GM13977 (cell line): ENCODE measurements at regions not wholly inside any gene's neighbourhood (a gene's known extent, or its start where the extent isn't known, plus 50 kb on each side); places are given as distances from the start of the nearest gene placed in this dataset.

Experiments
- DNase-seq: peaks from one replicate; pipeline ENCODE4 v3.0.0; 2012; ENCODE audit warnings: low spot score
- CTCF ChIP-seq: IDR thresholded peaks from 2 replicates; pipeline ENCODE4 v1.5.1; 2012; ENCODE audit warnings: mild to moderate bottlenecking, control low read depth; ENCODE audit not compliant: insufficient read depth; ENCODE audit errors: extremely low read depth, missing control alignments
- in situ Hi-C: fragments of 300-500 bp; cut with MboI; formaldehyde crosslinking; loops from one replicate; pipeline ENCODE4 v1.12.0; 2022; ENCODE audit warnings: low sequenced_read_pairs, low pct_unique_long_range_greater_than_20kb, mixed read lengths, inconsistent platforms; ENCODE audit not compliant: unreplicated experiment

GRCh38 chr12:92511786-92512185 lies 191.0 kb upstream of the PLEKHG7 start:
- TF ChIP-seq CTCF, result no peak
- DNase-seq, result no peak
- in situ Hi-C loops, result no loop called here

- no peak for DNase-seq
- TF ChIP-seq CTCF, result no peak
- in situ Hi-C loops, result loop anchor here (10.0 kb wide), 1 partner anchor 56 kb away; no protein-coding TSS in a partner anchor
These were observed 193.5 kb upstream of the PLEKHG7 start for GRCh38 chr12:92509156-92509738.

- TF ChIP-seq CTCF, result no peak
- no peak for DNase-seq
- in situ Hi-C loops, result loop anchor here (10.0 kb wide), 1 partner anchor 58 kb away; no protein-coding TSS in a partner anchor
These were observed 195.9 kb upstream of the PLEKHG7 start for GRCh38 chr12:92506891-92507290.

GRCh38 chr12:92506460-92506859 lies 196.3 kb upstream of the PLEKHG7 start:
- in situ Hi-C loops, result loop anchor here (10.0 kb wide), 1 partner anchor 58 kb away; no protein-coding TSS in a partner anchor
- no peak for TF ChIP-seq CTCF
- DNase-seq, result no peak

- in situ Hi-C loops, result loop anchor here (10.0 kb wide), 1 partner anchor 59 kb away; no protein-coding TSS in a partner anchor
- DNase-seq, result no peak
- TF ChIP-seq CTCF, result no peak
These were observed 197.2 kb upstream of the PLEKHG7 start for GRCh38 chr12:92505254-92506231.

GRCh38 chr12:92504594-92504981 lies 198.2 kb upstream of the PLEKHG7 start:
- DNase-seq, result no peak
- no peak for TF ChIP-seq CTCF
- in situ Hi-C loops, result loop anchor here (10.0 kb wide), 1 partner anchor 60 kb away; no protein-coding TSS in a partner anchor
